NCI-H2029 treated with DMSO at 0.1 percent for 48 hours (cell line): ENCODE measurements at regions not wholly inside any gene's neighbourhood (a gene's known extent, or its start where the extent isn't known, plus 50 kb on each side); places are given as distances from the start of the nearest gene placed in this dataset.

Source experiments
- DNase-seq: peaks from one replicate; lab custom pipeline; 2025; lab: John Stamatoyannopoulos, UW

DNA sequence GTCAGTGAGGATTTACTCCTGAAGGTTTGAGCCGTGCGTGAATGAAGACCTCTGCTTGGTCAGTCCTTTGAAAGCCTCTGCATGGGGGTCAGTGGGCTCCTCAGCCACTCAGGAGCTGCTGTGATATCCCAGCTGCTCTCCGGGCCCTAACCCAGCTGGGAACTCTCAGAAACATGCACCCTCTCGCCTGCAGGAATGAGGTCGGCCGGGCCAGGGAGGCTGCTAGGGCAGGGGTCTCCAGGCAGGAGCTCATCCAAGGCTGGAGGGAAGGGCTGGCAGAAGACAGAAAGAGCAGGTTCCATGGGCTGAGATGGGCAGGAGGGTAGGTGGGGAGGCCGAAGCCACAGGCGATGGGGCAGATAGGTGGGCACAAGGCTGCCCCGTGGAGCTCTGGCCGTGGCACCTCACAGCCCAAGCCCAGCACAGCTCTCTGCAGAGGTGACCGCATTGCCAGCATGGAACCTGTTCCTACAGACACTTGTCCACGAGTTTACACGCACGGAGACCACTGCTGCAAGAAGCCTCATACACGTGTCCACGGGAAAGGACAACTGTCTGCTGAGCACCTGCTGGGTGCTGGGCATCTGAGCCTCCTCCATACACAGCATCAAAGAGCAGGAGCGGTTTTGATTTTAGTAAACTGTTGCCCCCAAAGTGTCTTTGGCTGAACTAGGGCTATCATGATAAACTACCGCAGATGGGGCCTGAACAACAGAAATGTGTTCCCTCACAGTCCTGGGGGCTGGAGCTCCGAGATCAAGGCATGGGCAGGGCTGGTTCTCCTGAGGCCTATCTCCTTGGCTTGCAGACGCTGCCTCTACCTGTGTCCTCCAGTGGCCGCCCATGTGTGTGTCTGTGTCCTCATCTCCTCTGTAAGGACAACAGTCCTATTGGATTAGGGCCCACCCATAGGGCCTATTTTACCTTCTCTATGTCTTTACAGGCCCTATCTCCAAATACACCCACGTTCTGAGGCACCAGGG, 85.2 kb upstream of the ADAMTS2 start:
- DNase-seq: no peak

DNA sequence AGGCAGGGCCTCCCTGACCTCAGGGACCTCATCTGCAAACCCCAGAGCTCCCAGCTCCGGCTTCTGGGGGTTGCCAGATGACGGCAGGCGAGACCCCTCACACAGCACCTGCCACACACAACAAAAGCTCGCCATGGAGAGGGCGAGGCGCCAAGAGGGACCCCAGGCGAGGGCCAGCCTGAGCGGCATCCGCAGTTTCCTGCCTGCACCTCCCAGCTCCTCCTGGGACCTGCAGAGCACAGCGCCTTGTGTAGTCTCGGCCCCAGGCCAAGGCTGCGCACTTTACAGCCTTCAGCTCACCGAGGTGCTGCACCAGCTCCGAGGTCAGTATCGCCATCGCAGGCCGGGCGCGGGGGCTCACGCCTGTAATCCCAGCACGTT, 82.4 kb upstream of the ADAMTS2 start:
- no peak for DNase-seq

DNA sequence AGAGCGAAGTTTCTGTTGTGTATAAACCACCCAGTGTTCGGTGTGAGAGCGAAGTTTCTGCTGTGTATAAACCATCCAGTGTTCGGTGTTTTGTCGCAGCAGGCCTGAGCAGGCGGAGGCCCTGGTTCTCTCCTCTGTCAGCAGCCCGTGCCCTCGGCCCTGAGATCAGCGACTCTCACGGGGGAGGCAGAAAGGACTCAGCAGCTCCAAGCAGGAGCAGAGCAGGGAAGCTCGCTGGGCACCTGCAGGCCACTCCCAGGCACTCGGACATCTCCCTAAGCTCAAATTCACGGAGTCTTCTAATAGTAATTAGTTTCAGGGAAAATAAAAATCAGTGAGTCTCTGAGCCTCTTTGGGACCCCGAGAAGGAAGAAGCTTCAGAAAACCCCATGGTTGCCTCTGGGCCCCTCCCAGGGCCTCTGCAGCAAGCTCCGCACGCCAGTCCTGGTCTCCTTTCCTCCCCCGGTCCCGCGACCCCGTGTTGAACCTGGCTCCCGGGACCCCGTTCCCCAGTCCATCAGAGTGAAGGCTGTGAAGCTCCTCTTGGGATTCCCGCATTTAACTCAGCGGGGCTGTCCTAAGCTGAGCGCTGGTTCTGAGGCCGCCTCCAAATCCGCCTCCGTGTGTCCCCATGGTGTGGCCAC, 81.9 kb upstream of the ADAMTS2 start:
- no peak for DNase-seq

DNA sequence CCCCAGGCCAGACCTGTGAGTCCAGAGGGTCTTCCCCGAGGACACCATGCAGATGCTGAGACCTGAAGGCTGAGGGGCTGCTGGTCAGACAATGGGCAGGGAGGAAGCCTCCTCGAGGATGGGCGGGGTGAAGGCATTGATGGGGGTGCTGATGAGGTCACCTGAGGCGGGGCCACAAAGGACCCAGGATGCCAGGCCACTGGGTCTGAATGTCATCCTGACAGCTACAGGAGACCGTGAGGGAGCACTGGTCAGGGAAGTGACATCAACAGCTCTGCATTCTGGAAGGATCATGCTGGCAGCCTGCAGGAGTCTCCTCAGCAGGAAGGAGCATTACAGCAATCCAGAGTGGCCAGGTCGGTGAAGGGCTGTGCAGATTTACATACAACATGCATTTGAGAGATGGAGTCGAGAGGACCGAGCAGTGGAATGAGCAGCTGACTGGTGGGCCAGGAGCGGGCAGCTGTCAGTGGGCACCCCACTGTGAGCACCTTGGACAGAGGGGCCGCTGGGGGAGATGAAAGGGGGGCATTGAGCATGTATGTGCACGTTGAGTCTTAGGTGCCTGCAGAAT, 77.7 kb upstream of the ADAMTS2 start:
- no peak for DNase-seq

DNA sequence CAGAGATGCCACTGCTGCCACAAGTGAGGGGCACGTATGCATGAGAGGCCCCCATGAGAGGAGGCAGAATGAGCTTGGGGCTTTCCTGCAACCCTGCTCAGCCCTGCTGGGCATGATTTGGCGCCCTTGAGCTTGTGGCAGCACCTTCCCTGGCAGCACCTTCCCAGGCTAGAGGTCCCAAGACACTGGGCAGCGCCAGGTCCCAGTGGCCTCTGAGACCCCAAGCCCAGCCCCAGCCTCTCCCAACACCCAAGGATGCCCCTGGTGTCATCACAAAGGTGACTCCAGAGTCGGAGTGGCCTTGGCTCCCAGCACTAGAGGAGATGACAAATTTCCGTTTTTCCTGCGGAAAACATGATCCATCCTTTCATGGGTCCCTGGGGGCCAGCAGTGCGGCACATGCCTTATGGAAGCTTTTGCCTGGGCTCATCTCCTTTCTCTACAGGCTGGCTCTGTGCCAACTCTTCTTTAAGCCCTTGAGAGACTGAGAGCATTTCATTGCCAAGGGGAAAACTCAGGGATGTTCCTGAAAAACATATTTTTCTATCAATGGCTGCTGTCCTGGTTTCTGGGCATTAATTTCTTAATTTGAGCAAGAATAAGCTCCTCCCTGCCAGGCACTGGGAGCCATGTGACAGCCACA, 77.1 kb upstream of the ADAMTS2 start:
- DNase-seq: no peak

DNA sequence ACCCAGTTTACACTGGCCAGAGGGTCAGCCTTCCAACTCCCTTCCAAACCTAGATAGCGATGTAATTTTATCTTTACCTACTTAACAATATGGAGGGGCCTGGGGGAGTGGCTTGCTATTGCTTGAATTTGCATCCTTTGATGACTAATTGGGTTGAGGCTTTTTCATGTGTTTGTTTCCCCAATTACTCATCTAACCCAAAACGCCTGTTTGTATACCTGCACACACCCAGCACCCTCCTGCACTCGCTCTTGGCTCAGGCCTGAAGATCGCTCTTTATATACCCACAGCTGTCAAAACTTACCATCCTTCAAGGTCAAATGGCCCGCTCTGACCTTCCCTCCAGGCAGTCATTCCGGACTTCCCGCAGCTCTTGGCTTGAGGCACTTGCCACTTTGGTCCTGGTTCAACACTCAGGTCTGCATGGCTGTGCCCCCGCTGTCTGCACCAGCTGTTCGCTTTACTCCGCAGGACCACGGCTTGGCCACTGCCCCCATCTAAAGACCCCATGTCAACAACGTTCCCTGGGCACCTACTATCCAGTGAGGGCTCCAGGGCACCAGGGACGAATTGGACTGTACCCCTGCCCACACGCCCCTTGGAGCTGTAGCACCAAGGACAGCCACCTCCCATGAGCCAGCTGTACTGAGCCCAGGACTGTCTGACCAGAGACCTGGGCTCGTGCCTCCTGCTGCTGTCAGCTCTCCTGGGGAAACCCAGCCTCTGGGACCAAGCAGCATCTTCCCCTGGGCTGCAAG, 76.1 kb upstream of the ADAMTS2 start:
- DNase-seq: no peak

DNA sequence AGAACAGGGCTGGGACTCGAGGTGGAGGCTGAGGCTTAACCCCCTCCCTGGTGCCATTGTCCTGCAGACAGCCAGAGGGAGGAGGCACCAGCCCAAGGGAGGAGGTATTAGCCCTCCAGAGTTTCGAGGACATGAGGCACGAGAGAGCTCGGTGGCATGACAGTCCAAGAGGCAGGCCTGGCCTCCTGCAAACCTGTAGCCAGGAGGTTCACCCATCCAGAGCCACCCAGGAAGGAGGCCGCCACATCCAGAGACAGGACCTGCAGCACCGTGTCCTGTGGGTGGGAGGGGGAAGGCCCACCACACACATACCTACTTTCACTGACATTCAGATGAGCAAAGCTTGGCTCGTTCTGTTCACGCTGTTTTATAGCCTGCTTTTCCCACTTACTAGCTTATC, 75.2 kb upstream of the ADAMTS2 start:
- no peak for DNase-seq

DNA sequence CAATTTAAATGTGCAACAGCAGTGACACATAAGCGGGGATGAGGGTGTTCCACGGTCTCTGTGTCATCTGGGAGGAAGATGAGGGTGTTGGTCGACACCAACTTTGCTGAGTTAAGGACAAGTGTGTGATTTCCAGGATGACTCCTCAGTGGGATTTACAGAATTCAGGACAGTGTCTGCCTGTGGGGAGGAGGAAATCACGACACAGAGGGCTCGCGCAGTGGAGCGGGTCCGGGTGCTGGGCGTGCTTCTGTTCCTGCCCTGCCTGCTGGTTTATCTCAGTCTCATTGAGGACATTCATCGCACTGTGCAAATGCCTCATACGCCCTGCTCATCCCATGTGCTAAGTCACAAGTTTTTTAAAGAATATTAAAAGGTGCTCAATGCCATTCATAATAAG, 73.7 kb upstream of the ADAMTS2 start:
- DNase-seq: no peak

DNA sequence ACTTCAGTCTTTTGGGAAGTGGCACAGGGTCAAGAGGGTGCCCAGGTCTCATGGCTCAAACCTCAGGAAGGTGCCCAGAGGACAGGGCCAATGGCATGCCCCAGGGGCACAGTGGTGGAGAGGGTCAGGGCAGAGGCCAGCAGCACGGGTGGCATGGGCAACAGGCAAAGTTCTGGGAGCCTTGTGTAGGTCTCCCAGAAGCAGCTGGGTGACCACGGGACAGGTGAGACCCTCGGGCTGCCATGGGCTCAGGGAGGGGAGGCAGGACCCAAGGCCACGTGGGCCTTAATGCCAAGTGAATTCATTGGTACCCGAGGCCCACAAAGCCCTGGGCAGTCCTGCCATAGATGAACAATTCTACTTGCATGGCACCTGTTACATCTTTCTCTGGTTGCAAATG, 72.4 kb upstream of the ADAMTS2 start:
- no peak for DNase-seq

DNA sequence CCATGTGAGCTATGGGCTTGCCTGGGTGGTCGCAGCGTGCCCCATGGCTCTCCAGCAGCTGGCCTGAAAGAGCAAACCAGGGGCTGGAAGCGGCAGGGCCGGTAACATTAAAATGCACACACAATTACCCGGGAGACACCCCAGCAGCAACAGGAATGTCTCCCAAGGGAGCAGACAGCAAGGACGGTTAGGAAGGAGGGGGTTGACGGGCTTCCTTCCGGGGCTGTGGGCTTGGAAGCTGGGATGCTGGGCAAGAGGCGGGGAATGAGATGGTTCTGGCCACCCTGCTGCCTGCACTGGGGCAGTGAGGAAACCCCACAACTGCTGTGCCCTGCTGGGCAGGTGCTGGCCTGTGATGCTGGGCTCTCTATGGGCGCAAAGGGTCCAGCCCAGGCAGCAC, 71.8 kb upstream of the ADAMTS2 start:
- DNase-seq: no peak

DNA sequence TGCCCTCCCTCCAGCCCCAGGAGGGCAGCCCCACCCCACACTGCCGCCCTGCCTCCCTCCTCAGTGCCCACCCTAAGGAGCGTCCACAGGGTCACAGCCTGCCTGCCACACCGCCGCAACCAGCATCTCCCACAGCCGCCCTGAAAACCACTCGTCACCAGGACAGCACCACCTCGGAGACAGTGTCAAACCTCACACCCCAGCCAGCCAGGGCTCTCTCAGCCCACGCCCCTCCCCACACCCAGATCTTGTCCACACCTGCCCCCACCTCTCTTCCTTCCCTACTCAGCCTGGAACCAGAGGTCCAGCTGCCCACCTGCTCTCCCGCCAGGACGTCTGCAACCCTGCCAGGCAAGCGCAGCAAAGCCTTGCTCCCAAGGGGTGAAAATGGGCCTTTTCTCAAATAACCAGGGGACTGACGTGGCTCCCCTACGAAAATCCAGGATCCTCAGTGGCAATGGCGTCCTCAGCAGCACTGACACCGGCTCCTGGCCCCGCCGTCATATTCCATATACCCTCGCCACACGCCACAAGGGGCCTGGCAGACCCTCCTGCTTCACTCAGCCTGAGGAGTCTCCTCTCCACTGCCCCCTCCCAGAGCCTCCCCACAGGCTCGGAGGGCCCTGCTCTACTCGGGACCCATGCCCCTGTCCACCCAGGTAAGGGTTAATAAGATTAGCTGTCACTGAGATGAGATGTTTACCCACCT, 71.0 kb upstream of the ADAMTS2 start:
- no peak for DNase-seq

DNA sequence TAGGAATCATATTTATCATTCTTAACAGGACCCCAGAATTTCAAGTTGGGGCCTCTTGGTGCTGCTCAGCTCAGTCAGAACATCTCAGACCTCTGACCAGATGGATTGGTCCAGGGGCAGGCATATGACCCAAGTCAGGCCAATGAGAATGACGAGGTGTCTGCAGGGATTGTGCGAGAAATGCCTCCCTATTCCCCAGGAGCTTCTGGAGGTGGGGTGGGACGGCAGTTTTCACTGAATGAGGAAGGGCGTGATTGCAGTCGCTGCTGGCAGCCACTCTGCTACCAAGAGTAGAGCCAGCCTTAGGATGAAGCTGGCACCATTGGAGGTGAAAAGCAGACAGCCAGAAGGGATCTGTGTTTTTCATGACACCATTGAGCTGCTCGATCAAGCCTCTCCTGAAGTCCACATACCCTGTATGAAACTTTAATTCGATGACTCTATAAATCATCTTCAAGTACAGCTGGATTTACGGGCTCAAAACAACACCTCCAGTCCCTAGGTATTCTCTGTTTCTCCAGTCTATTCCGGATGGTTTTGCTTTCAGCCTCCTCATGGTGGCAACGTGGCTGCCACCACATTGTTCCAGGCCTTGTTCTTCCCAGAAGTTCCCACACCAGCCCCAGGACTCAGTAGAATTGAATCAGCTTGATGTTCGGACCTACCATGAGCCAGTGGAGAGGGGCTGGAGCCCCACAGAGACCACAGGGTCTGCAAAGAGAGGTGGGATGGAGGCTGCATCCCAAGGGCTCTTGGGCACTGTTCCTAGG, 70.2 kb upstream of the ADAMTS2 start:
- no peak for DNase-seq

DNA sequence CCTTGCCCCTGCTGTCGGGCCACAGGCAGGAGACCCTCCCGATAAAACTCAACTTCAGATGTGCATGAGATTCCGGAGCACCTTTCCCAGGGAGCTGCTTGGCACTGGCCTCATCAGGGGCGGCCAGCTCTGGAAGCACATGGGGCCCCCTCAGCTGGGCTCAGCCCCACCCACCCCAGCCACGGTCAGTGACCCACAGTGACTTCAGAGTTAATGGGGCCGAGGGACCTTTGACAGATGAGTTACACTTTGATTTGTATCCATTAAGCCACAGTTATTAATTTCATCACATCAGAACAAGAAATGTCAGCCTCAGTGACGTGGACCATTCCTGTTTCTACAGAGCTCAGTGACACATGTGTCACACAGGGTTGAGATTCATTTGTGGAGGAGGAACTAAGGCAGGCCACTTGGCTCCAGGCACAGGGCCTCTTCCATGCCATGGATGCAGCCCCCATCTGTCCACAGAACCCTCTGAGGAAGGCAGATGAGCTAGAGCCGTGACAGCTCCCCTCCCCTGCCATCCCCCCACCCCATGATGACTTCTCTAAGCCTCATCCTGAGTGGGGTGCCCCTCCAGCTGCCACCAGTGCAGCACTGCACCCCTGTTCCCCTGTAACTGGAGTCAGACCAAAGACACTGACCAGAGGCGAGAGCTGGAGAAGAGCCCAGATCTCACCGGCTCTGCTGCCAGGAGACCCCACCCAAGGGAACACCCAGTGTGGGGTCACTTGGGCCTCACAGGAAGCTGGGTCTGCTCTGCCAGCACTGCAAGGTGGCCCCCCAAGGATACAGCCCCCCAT, 69.4 kb upstream of the ADAMTS2 start:
- DNase-seq: no peak

DNA sequence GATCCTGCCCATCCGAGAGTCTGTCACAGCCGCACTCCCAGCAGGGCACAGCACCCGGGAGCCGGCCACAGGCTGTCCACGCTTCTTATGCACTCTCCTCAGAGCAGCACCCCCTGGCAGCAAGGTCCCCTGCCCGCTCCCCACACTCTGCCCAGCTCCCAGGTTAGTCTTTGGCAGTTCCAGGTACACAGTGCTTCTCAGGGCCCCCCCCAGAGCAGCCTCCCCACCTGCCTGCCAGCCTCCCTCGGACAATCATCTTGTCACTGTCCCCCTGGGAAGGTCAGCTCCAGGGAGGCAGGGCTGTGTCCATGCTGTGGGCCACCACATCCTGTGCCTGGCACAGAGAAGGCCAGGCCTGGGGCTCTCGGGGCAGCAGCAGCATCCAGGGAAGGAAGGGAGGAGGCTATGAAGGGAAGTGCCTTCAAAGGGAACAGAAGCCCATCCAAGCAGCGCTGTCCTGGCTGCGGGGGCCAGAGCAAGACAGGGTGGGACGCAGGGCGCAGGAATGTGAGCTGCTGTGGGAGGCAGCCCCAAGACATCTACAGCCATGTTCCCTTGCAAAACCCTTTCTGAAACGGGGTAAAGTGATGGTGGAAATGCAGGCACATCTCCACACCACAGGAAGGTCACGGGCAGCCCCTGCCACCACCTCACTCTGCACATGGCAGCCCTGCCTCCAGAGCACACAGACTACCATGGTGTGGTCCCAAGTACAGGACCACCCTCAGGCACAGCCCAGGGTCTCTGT, 68.6 kb upstream of the ADAMTS2 start:
- DNase-seq: no peak

DNA sequence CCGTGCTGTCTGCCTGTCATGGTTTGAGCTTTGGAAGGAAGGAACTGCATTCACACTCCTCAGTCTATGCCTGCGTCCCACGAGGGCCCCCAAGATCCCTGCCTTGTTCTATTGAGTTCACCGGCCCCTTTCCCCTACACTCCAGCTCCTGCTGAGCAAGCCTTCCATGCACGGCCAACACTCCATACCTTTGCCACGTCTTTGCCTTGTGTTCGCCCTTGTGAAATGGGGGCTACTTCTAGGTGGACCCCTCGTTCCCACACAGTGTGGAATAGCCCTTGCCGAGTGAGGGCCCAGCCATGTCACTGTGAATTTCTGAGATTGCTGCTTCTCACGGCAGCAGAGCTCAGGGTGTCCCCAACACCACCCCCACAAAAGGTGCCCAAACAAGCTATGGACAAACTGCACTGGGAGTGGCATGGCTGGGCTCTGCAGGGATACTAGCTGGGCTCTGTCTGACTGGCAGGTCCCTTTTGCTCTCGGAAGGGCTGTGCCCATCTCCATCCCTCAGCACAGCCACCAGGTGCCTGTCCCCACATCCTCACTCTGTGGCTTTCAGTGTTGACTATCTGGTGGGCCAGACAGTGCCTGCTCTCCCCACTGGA, 67.9 kb upstream of the ADAMTS2 start:
- DNase-seq: no peak

DNA sequence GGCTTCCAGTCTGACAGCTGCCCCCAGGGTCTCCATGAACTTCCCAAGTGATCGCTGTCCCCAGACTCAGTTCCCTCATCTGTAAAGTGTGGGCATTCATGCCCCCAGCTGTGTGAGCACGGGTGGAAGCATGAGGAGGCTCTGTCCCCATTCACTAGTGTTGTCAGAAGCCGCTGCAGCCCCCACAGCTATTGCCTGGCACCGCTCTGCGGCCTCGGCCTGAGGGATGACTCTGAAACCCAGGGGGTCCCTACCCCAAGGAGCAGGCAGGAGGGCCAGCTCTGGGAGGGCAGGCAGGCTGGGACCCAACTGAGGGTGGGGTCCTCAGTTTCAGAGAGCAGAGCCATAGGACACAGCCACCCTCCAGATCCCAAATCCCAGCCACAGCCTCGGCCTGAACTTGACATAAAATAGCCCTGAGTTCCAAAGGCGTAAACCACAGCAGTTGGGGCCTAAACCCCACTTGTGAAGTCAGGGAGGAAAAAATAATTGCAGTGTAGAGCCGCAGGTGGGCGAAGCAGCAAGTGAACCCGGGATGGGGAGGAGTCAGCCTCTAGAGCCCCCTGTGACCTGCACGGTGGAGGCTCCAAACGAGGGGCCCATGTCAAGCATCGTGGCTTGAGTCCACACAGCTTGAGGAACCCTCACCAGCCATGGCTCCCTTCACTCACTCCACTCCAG, 66.0 kb upstream of the ADAMTS2 start:
- DNase-seq: no peak

DNA sequence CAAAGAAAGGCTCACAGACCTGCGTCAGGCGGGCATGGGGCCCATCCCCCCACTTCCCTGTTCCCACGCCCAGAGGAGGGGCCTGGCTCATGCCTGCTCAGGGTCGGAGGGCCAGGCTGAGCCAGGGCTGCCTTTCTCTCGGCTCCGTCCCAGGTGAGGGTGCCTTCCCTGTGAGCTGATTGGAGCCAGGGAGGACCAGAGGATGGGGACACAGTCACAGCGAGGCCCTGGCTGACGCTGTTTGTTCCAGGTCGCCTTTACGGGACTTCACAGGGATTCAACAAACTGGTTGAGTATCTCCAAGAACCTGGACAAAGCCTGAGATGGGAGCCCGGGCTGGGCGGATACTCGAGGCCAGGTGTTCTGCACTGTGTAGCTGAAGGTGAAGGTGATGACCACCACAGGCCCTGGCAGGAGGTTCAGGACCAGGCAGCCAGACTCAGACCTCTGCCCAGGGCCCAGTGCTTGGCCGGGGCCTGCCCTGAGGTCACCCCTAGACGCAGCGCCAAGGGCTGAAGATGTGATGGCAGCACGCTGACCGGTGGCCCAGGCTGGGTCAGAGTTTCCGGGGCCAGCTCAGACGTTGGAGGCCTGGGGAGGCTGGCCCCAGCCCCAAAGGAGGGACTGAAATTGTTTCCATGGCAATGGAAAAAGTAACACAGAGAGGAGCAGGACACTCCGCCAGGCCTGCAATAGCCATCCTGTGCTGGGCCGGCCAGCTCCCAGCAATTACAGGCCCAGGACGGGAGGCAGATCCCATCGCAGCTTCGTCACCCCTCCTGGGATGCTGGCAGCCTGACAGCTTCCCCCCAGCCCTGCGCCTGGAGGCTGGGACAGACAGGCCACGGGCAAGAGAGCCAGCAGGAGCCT, 65.3 kb upstream of the ADAMTS2 start:
- DNase-seq: no peak
